Iris pigment epithelial cell (primary cell): ENCODE measurements at regions not wholly inside any gene's neighbourhood (a gene's known extent, or its start where the extent isn't known, plus 50 kb on each side); places are given as distances from the start of the nearest gene placed in this dataset.
"Not testable (repeated sequence)": the region's sequence is repeated elsewhere in the genome, so short reads cannot be mapped to it uniquely, and the experiment has no call there.

Source experiments
- DNase-seq: peaks from one replicate; pipeline ENCODE4 v3.0.0-alpha.2; 2011; ENCODE audit warnings: low read depth

GRCh38 chr3:103787164-103787871, 1352.5 kb downstream of the ZPLD1 start:
- no peak for DNase-seq

GRCh38 chr3:103787879-103788278, 1353.1 kb downstream of the ZPLD1 start:
- DNase-seq: no peak

GRCh38 chr3:103791786-103792515, 1357.1 kb downstream of the ZPLD1 start:
- no peak for DNase-seq

DNA sequence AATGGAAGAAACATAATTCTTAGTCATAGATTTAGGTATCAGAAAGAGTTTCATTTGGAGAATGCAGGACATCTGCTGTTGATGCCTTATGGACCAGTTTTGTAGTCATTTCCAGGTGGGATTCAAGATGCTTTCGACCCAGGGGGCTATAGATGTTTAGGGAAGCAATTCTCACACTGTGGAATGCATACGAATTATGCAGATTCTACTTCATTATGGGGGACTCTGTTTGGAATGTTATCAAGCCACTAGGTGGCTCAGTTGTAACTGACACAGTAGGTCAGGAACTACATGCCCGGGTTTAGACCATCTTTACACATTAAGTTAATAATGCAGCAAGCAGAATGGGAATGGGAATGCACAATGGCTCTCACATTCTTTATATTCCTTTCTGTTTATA, 1359.8 kb downstream of the ZPLD1 start:
- DNase-seq: no peak

DNA sequence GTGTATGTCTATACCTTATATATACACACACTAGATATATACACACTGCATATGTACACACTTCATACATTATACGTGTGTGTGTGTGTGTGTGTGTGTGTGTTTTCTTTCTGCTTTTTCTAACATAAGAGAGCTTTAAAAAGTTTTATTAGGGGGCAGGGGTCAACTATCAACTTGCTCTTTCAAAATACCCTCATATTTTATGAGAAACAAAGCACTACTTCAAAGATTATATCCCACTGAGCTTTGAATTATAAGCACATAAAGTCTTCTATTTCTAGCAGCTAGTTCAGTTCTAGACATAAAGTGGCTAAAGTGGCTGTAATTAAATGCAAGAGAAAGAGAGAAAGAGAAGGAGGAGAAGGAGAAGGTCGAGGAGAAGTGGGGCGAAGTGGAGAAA, 1361.3 kb downstream of the ZPLD1 start:
- DNase-seq: no peak

DNA sequence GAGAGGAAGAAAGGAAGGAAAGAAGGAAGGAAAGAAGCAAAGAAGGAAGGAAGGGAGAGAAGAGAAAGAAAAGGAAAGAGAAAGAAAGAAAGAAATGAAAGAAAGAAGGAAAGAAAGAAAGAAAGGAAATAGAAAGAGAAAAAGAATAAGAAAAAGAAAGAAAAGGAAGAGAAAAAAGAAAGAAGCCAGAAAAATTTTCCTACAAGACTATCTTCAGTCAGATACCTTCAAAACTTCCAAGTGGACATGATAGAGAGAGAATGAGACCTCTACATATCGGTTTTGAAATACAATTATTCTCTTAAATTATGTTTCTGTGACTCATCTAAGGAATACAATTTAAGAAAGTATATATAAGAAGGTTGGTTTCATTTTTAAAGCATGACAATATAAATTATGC, 1369.0 kb downstream of the ZPLD1 start:
- DNase-seq: no peak

GRCh38 chr3:103810167-103810566, 1375.4 kb downstream of the ZPLD1 start:
- DNase-seq: no peak

DNA sequence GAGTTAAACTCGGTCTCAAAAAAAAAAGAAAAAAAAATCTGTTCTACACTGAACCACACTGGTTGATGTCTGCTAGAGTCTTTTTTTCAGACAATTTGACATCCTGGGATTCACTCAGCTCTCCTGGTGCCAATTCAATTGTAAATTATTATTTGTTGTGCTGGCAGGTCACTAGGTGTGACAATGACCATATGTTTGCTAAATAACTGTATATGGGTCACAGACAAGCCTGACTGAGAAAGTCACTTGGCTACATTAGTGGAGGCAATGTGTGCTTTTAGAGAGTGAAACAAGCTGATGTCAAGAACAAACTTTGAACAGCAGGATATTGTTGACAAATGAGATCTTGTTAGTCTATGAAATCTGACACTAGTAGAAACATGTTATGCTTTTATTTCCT, 1379.1 kb downstream of the ZPLD1 start:
- DNase-seq: no peak

GRCh38 chr3:103818398-103818797, 1383.6 kb downstream of the ZPLD1 start:
- DNase-seq: no peak

DNA sequence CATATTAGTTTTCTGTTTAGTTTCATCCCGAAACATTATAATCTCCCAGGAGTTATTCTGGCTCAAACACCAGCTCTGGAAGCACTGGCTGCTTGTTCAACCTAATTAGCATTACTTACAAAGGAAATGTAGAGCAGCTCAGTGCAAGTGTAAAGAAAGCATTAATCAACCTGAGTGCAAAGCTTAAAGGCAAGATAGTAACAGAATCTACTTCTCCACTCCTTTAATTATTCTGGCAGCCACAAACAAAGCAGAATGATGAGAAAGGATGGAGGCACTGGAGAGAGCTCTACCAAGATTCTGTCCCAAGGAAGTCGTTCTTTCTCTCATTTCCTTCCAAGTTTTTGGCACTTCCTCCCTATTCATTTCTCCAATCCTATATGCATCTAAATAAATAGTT, 1384.0 kb downstream of the ZPLD1 start:
- no peak for DNase-seq

DNA sequence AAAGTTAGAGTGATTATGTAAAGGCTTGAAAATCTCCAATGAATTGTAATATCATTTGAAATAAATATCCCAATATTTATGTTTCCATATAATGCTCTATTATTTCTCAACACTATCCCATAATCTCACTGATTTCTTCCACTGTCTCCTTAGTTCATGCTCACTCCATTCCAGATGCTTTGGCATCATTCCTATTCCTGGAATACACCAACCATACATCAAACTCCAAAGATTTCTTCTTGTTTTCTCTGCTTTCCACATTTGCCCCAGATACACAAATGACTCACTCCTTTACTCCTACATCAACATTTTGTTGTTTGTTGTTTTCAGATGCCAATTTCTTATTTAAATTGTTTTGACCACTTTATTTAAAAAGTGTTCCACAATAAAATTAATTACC, 1390.8 kb downstream of the ZPLD1 start:
- no peak for DNase-seq

DNA sequence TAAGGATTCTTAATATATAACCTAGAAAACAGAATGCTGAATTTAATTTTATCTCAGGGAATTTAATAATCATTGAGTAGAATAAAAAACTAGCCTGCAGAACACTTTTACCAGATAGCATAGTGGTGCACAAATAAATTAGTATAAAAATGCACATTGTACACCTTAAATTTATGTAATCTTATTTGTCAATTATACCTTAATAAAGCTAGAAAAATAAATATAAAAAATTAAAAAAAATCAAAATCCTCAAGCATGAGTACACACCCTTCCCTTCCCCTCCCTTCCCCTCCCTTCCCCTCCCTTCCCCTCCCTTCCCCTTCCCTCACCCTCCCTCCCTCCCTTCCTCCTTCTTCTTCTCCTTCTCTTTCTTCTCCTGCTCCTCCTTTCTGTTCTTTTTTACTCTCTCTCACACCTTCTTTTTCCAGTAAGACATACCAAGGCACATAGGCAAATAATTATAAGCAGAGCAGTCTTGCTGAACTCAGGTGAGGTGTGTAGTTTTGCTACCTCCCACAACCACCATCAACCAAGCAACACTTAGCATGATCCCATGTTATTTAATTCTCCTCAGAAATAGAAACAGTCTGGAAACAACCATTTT, 1395.0 kb downstream of the ZPLD1 start:
- DNase-seq: no peak

DNA sequence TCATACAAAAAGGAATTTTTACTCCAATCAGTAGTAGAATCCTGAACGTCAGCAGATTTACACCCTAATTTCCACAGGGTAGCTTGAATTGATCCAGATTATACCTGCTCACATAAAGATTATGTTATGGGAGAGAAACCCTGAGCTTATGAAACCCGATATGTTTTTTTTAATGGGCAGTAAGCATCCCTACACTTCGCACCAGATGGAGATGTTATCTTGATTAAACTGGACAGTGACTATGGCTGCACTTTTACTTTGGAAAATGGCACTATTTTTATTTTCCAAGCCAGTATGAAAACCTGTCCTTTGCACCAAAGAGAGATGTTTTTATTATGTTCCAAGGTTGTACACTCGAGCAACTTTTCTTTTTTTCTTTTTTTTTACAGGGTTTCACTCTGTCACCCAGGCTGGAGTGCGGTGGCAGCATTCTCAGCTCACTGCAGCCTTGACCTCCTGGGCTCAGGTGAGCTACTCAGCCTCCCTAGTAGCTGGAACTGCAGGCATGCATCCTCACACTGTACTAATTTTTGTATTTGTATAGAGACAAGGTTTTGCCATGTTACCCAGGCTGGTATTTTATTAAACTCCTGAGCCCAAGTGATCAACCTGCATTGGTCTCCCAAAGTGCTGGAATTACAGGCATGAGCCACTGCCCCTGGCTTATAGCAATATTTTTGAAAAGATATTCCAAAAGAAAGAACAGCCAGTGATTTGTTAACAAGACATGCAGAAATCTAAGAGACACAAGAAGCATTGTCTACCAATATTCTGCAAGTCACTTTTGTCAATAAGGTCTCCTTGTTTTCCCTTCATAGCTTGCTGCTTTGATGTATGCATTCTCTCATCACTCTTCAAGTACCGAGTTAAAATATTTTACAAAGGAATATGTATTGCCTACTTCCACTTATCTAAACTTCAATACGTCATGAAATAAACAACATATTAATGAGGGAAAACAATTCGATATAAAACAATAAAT, 1412.6 kb downstream of the ZPLD1 start:
- DNase-seq: no peak

DNA sequence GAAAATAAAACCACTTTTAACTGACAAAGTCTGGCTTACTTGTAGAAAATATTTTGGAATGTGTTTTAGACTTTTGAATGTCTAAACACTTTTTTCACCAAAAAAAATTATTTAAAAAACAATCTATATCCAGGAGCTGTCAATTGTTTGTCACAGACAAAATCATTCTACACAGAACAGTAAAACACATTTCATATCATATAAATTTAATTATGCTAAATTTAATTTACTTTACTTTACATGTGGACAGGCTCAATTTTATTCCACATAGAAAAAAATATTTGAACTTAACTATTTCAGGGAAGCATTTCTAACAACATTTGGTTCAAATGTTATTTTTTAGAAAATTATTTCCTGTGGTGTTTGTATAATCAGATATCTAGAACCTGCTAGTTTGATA, 1417.0 kb downstream of the ZPLD1 start:
- DNase-seq: no peak

GRCh38 chr3:103862415-103862814, 1427.6 kb downstream of the ZPLD1 start:
- DNase-seq: no peak

- DNase-seq: no peak
These were observed 1428.6 kb downstream of the ZPLD1 start for GRCh38 chr3:103863381-103863780.

DNA sequence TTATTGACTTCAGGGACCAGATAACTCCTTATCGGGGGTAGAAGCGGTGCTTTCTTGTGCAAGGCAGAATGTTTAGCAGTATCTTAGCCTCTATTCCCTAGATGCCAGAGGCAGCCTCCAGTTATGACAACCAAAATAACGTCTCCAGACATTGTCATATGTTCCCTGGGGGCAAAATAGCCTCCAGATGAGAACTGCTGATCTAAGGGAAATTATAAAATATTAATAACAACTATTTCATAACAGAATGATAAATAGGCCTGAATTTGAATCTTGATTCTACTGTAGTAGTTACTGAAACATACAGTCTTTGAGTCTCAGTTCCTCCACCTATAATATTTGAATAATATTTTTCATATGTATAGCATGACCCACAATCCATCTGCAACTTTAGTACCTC, 1431.3 kb downstream of the ZPLD1 start:
- no peak for DNase-seq

- DNase-seq: no peak
These were observed 1438.2 kb downstream of the ZPLD1 start for GRCh38 chr3:103873021-103873420.

DNA sequence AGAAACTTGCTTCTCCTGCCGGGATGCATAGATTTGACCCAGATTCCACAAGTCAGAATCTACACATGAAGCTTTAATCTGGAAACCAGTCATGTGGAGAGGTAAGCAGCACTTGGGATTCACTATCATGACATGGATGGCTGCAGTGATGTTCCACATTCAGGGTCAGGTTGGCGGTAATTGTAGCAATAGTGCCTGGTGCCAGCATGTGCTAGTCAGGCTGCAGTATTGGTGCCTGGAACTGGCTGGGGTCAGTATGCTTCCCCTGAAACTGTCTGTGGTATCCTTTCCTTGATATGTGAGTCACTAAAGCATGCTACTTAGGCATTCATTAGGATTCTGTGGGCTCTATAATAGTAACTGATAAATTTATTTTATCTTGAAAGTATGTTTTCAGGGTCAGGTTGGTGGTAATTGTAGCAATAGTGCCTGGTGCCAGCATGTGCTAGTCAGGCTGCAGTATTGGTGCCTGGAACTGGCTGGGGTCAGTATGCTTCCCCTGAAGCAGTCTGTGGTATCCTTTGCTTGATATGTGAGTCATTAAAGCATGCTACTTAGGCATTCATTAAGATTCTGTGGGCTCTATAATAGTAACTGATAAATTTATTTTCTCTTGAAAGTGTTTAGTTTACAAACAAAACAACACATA, 1439.2 kb downstream of the ZPLD1 start:
- DNase-seq: peak; percentile 17

DNA sequence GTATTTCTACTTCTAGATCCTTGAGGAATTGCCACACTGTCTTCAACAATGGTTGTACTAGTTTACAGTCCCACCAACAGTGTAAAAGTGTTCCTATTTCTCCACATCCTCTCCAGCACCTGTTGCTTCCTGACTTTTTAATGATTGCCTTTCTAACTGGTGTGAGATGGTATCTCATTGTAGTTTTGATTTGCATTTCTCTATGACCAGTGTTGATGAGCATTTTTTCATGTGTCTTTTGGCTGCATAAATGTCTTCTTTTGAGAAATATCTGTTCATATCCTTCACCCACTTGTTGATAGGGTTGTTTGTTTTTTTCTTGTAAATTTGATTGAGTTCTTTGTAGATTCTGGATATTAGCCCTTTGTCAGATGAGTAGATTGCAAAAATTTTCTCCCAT, 1447.0 kb downstream of the ZPLD1 start:
- not testable (repeated sequence) for DNase-seq

DNA sequence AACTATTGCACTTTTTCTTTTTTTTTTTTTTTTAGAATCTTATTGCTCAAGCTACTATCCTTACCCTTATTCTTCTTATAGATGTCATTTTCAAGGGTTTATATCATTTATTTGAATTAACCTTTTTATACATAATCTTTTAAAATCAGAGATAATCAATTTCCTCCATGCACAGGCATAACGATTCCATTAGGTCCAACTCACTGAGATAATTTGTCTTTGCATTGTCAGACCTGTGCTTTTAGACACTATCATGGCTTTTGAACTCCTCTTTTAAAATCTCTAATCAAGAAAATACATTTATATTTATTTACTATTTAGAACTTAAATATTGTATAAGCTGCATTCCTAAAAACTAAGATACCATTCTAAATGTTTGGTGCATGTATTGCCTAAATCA, 1454.9 kb downstream of the ZPLD1 start:
- no peak for DNase-seq
